AG04450 (cell line): ENCODE measurements at regions not wholly inside any gene's neighbourhood (a gene's known extent, or its start where the extent isn't known, plus 50 kb on each side); places are given as distances from the start of the nearest gene placed in this dataset.

Source experiments
- CTCF ChIA-PET: fragments of 300-600, 350-600 bp; formaldehyde crosslinking; extraction: SDS; loops from one replicate; lab custom pipeline; 2022; ENCODE audit warnings: antibody characterized with exemption, inconsistent platforms; lab: Charles Lee
- POLR2A ChIA-PET: fragments of 350-600 bp; formaldehyde crosslinking; extraction: SDS; loops from one replicate; lab custom pipeline; 2021; ENCODE audit warnings: antibody characterized with exemption, inconsistent platforms; lab: Yijun Ruan, JAX
- DNase-seq: peaks from one replicate; pipeline ENCODE4 v3.0.0-alpha.2; 2011; ENCODE audit warnings: low read depth, low spot score
- H3K27ac ChIP-seq: one replicate; pipeline ENCODE4 v1.5.1; 2012; ENCODE audit warnings: low read depth, low read length, control low read depth
- H3K27me3 ChIP-seq: one replicate; pipeline ENCODE4 v1.6.0; 2012; ENCODE audit warnings: low read length; ENCODE audit not compliant: control insufficient read depth, insufficient read depth
- H3K4me3 ChIP-seq: 2 replicates; pipeline ENCODE4 v1.5.1; 2011; ENCODE audit warnings: mild to moderate bottlenecking, low read depth, low read length, control low read depth
- H3K9me3 ChIP-seq: 2 replicates; pipeline ENCODE4 v1.5.1; 2012; ENCODE audit warnings: low read length; ENCODE audit not compliant: control insufficient read depth, insufficient read depth
- CTCF ChIP-seq: IDR thresholded peaks from 2 replicates; pipeline ENCODE4 v1.5.1; 2011; ENCODE audit warnings: low read depth, low read length, control low read depth, inconsistent platforms

GRCh38 chr16:87227296-87227951 is 89.8 kb downstream of the C16orf95 start:
- ChIA-PET POLR2A (interaction anchor here (0.7 to 2.0 kb wide), 6 partner anchors 16 to 275 kb away, joined by 3 to 13 read pairs (median 4); no protein-coding TSS in a partner anchor), CTCF (interaction anchor here (0.6 to 0.9 kb wide), 2 partner anchors 24 to 31 kb away, joined by 4 read pairs; no protein-coding TSS in a partner anchor)

GRCh38 chr16:87228363-87228762 is 88.8 kb downstream of the C16orf95 start:
- CTCF ChIA-PET = no interaction called here
- H3K9me3 ChIP-seq = peaks cover 7% of the 10 kb centered on the region
- H3K4me3 ChIP-seq = no peak overlapping the region
- DNase-seq = no peak
- POLR2A ChIA-PET = interaction anchor here (1.1 to 1.5 kb wide), 3 partner anchors 21 to 276 kb away, joined by 3 to 4 read pairs (median 3); no protein-coding TSS in a partner anchor
- no peak for TF ChIP-seq CTCF
- H3K27me3 ChIP-seq = peaks cover 6% of the 10 kb centered on the region
- H3K27ac ChIP-seq = no peak overlapping the region

More at GRCh38 chr16:87227296-87227951, 89.8 kb downstream of the C16orf95 start:
- Histone ChIP-seq H3K27me3 (peaks cover 4% of the 10 kb centered on the region), H3K4me3 (no peak overlapping the region), H3K27ac (peak overlapping the region; percentile 88), H3K9me3 (peaks cover 6% of the 10 kb centered on the region)
- no peak for TF ChIP-seq CTCF
- peak; percentile 82 for DNase-seq

GRCh38 chr16:87229230-87230188 is 87.7 kb downstream of the C16orf95 start:
- ChIA-PET CTCF (interaction anchor here (0.8 to 1.5 kb wide), 2 partner anchors 27 to 167 kb away, joined by 3 to 4 read pairs; no protein-coding TSS in a partner anchor), POLR2A (no interaction called here)
- 0 out of 2 replicates have a peak, but pooled peaks have one; percentile 9 for TF ChIP-seq CTCF
- Histone ChIP-seq H3K27ac (no peak overlapping the region), H3K4me3 (no peak overlapping the region), H3K9me3 (peaks cover 7% of the 10 kb centered on the region), H3K27me3 (peaks cover 6% of the 10 kb centered on the region)
- no peak for DNase-seq

DNA sequence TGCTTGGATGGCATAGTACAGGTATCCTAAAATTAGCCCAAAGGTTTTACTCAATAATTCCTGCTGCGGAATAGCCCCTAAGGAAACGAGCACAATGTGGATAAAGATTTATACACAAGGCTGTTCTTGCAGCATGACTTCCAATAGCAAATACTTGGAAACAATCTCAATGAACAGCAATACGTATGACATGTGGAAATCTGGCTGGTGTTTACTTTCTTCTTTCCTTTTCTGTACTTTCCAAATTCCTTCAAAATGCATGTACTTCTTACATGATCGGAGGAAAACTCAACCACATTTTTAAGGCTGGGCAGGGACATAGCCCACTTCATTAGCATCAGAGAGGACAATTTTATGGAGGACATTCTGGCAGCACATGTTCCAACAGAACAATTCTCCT is 86.6 kb downstream of the C16orf95 start:
- CTCF ChIA-PET = interaction anchor here (1.5 kb wide), 1 partner anchor 168 kb away, joined by 4 read pairs; no protein-coding TSS in a partner anchor
- no peak for DNase-seq

More for the DNA sequence above, 86.6 kb downstream of the C16orf95 start:
- TF ChIP-seq CTCF = no peak
- POLR2A ChIA-PET = no interaction called here
- no peak overlapping the region for H3K4me3 ChIP-seq
- H3K27ac ChIP-seq = no peak overlapping the region
- H3K9me3 ChIP-seq = peaks cover 7% of the 10 kb centered on the region
- H3K27me3 ChIP-seq = peaks cover 6% of the 10 kb centered on the region
